Nephron (organoid): ENCODE measurements at regions not wholly inside any gene's neighbourhood (a gene's known extent, or its start where the extent isn't known, plus 50 kb on each side); places are given as distances from the start of the nearest gene placed in this dataset.
A peak's percentile ranks its signal among the peaks of the same experiment; 100 is the strongest.
"Not testable (repeated sequence)": the region's sequence is repeated elsewhere in the genome, so short reads cannot be mapped to it uniquely, and the experiment has no call there.

Experiments
- H3K27ac Mint-ChIP-seq, 3 experiments: 2 replicates each; pipeline ENCODE4 v1.8.0; 2020; ENCODE audit warnings: mixed read lengths in 3 of 3, mild to moderate bottlenecking in 2 of 3, moderate library complexity in 1 of 3
- H3K27me3 Mint-ChIP-seq: 2 replicates; pipeline ENCODE4 v1.8.0; 2021; ENCODE audit warnings: low read depth, mild to moderate bottlenecking, moderate library complexity, mixed read lengths
- H3K36me3 Mint-ChIP-seq: 2 replicates; pipeline ENCODE4 v1.8.0; 2020; ENCODE audit warnings: low read depth, mixed read lengths
- H3K4me1 Mint-ChIP-seq: 2 replicates; pipeline ENCODE4 v1.8.0; 2020; ENCODE audit warnings: mixed read lengths
- H3K4me3 Mint-ChIP-seq, 3 experiments: 2 replicates each; pipeline ENCODE4 v1.8.0; 2020; ENCODE audit warnings: mild to moderate bottlenecking in 3 of 3, mixed read lengths in 3 of 3, moderate library complexity in 2 of 3
- H3K9me3 Mint-ChIP-seq: 2 replicates; pipeline ENCODE4 v1.8.0; 2020; ENCODE audit warnings: mixed read lengths
- TF ChIP-seq, protein P1 (sequence below), 3 experiments: fragments of 200-600 bp; sonication (generic); IDR thresholded peaks; one replicate each; pipeline ENCODE4 v1.5.0; 2021; ENCODE audit warnings: antibody characterized with exemption in 3 of 3; ENCODE audit not compliant: unreplicated experiment in 3 of 3

DNA sequence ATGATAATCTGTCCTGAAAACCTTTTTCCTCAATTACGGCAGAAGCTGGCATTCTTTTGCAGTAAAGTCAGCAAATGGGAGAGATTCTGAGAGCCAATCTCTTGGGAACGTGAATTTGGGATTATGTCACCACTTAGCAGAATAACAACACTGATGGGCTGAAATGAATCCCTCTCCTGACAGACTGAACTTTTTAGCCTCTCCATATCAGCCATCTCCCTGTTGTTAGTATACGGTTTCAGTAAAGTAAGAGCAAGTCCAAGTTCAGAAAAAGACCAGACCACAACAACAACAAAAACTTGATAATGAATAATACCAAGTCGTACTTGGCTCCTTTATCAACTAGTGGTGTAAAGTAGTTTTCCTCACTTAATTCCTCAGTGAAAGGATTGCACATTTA lies 1048.8 kb downstream of the GATA3 start:
- no peaks in the 10 kb centered on the region for H3K9me3 Mint-ChIP-seq
- no peaks in the 10 kb centered on the region for H3K4me1 Mint-ChIP-seq
- TF ChIP-seq, protein P1, sequence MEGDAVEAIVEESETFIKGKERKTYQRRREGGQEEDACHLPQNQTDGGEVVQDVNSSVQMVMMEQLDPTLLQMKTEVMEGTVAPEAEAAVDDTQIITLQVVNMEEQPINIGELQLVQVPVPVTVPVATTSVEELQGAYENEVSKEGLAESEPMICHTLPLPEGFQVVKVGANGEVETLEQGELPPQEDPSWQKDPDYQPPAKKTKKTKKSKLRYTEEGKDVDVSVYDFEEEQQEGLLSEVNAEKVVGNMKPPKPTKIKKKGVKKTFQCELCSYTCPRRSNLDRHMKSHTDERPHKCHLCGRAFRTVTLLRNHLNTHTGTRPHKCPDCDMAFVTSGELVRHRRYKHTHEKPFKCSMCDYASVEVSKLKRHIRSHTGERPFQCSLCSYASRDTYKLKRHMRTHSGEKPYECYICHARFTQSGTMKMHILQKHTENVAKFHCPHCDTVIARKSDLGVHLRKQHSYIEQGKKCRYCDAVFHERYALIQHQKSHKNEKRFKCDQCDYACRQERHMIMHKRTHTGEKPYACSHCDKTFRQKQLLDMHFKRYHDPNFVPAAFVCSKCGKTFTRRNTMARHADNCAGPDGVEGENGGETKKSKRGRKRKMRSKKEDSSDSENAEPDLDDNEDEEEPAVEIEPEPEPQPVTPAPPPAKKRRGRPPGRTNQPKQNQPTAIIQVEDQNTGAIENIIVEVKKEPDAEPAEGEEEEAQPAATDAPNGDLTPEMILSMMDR (IDR thresholded peaks at IDR 0.05; ENCODE audit: unreplicated experiment in 3 of 3): no peak
- H3K36me3 Mint-ChIP-seq: no peaks in the 10 kb centered on the region
- peaks cover 3% of the 10 kb centered on the region for H3K27me3 Mint-ChIP-seq
- no peak overlapping the region for H3K4me3 Mint-ChIP-seq
- no peak overlapping the region for H3K27ac Mint-ChIP-seq

DNA sequence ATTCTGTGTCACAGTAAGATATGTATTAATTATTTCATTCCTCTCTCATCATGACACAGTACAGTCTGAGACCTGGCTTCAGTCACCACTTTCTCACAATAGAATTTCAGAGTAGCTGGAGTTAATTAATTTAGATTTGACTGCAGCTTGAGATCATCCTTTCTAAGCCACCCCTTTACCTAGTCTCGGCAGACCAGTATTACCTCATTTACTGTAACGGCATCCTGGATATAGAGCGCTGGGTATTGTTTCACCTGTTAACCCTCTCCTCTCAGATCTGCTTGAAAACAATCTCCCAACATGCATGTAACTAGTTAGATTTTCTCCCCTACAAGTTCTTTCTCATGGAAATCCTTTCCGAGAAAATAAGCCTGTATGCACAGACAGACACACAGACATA lies 1057.5 kb downstream of the GATA3 start:
- H3K36me3 Mint-ChIP-seq: no peaks in the 10 kb centered on the region
- H3K4me1 Mint-ChIP-seq: no peaks in the 10 kb centered on the region
- no peaks in the 10 kb centered on the region for H3K9me3 Mint-ChIP-seq
- no peak overlapping the region for H3K27ac Mint-ChIP-seq
- H3K4me3 Mint-ChIP-seq: no peak overlapping the region
- TF ChIP-seq, protein P1 (IDR thresholded peaks at IDR 0.05; ENCODE audit: unreplicated experiment in 3 of 3): no peak
- H3K27me3 Mint-ChIP-seq: peaks cover 14% of the 10 kb centered on the region

DNA sequence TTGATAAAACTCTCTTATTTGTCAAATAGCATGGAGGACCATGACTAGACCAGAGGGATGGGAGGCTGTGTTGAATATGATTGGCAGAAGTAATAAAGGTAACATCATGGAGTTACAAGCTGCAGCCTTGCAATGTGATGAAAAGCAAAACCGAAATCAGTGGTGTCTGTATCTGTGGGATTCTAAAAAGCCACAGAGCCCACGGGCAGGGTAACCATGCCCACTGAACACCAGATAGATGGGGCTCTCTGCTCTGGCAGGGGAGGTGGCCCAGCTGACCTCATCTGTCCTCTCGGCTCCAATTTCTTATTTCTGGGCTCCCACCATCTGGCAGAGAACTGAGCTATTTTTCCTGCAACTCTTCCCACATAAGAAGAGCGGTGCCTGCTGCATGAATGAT lies 1072.2 kb downstream of the GATA3 start:
- Mint-ChIP-seq H3K27ac (no peak overlapping the region), H3K36me3 (no peaks in the 10 kb centered on the region), H3K9me3 (peaks cover 2% of the 10 kb centered on the region), H3K27me3 (peaks cover 23% of the 10 kb centered on the region), H3K4me1 (no peaks in the 10 kb centered on the region), H3K4me3 (no peak overlapping the region)
- TF ChIP-seq, protein P1 (IDR thresholded peaks at IDR 0.05; ENCODE audit: unreplicated experiment in 3 of 3): no peak

DNA sequence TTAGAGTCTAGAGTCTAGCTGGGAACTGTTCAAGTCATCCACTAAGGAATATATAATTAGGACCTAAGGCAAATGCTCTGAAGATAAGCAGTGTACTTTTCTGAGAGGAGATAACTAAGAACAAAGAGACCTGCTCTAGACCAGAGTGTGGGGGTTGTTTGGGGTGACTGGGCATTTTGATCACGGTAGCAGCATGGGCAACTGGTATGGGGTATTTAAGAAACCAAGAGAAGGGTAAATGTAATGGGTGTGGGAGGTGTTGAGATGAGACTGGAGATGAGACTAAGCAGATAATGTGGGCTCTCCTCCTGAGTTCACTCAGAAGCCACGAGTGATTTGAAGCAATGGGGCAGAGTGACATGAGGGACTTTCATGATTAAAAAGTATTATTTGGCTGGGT lies 1082.9 kb downstream of the GATA3 start:
- peaks cover 4% of the 10 kb centered on the region for H3K9me3 Mint-ChIP-seq
- H3K4me1 Mint-ChIP-seq: peaks cover 10% of the 10 kb centered on the region
- no peaks in the 10 kb centered on the region for H3K36me3 Mint-ChIP-seq
- TF ChIP-seq, protein P1 (IDR thresholded peaks at IDR 0.05; ENCODE audit: unreplicated experiment in 3 of 3): no peak
- no peak overlapping the region for H3K27ac Mint-ChIP-seq
- peaks cover 18% of the 10 kb centered on the region for H3K27me3 Mint-ChIP-seq
- H3K4me3 Mint-ChIP-seq: no peak overlapping the region

DNA sequence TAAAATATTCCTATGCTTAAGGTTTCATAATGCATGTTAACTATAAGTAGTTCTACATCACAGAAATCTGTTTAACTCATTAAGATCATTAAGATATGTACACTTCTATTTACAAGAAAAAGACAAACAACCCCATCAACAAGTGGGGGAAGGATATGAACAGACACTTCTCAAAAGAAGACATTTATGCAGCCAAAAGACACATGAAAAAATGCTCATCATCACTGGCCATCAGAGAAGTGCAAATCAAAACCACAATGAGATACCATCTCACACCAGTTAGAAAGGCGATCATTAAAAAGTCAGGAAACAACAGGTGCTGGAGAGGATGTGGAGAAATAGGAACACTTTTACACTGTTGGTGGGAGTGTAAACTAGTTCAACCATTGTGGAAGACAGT lies 1084.3 kb downstream of the GATA3 start:
- not testable (repeated sequence) for H3K4me3 Mint-ChIP-seq, H3K27ac Mint-ChIP-seq, H3K9me3 Mint-ChIP-seq, H3K36me3 Mint-ChIP-seq
- Mint-ChIP-seq H3K27me3 (peaks cover 25% of the 10 kb centered on the region), H3K4me1 (peaks cover 10% of the 10 kb centered on the region)

DNA sequence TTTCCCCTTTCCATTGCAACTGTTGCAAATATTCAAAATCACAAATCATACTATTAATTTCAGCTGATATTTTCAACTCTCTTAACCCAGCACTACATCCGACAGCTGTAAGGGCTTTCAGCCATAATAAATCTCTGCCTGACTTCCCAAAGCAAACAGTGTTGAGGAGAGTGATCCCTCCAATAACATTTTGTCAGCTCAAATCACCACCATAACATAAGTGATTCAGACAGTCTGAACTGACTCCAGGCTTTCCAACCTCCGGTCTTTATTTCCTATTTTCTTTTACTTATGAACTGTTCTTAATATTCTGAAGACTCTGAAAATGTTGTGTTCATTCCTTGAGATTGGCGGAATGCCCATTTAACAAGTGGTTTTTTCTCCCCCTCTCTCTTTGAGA lies 1085.9 kb downstream of the GATA3 start:
- Mint-ChIP-seq H3K27ac (peak overlapping the region in 2 of 3 experiments; percentile 10 to 22), H3K9me3 (no peaks in the 10 kb centered on the region), H3K4me3 (no peak overlapping the region), H3K4me1 (peaks cover 10% of the 10 kb centered on the region), H3K27me3 (peaks cover 37% of the 10 kb centered on the region), H3K36me3 (no peaks in the 10 kb centered on the region)
- TF ChIP-seq, protein P1 (IDR thresholded peaks at IDR 0.05; ENCODE audit: unreplicated experiment in 3 of 3): no peak
